Activated CD8-positive, alpha-beta memory T cell treated with anti-CD3 and anti-CD28 coated beads, Interleukin-2, amount 50 U/mL, for 24 hours (primary cell): ENCODE measurements at regions not wholly inside any gene's neighbourhood (a gene's known extent, or its start where the extent isn't known, plus 50 kb on each side); places are given as distances from the start of the nearest gene placed in this dataset.

Source experiments
- DNase-seq: peaks from one replicate; pipeline ENCODE4 v3.0.0-alpha.2; 2020; ENCODE audit errors: extremely low read depth

DNA sequence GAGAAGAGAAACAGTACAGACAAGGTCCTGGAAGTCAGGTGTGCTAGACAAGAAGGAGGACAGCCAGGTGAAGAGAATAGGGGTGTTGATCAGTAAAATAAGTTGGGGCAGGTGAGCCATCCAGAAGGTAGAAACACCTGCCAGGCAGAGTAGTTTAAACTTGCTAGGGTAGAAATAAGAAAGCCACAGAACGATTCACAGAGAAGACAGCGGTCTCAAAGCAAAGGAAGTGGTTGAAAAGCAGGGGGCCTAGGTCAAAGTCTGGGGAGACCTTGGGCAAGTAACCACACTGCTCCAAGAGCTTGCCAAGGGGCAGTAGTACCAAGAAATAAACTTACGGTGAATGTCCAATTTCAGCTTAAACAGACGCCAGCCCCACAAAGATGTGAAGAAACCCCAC, 116.6 kb upstream of the PROX1 start:
- DNase-seq: no peak

DNA sequence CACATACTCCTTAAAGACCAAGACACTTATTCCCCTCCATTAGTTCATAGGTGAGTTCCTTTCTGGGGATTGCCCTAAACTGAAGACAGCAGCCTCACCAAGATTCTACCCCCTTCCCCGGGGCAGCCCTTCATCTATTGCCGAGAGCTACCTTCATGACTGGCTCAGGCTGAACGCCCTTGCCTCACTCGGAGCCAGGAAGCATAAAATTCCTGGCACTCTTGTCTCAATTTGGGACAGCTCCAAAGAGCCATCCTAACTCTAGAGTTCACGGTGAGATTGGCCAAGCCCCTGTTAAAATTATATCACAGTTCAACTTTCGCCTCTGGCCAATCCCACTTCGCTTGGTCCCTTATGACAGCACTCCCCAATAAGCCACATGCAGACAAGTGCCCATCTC, 113.0 kb upstream of the PROX1 start:
- no peak for DNase-seq

DNA sequence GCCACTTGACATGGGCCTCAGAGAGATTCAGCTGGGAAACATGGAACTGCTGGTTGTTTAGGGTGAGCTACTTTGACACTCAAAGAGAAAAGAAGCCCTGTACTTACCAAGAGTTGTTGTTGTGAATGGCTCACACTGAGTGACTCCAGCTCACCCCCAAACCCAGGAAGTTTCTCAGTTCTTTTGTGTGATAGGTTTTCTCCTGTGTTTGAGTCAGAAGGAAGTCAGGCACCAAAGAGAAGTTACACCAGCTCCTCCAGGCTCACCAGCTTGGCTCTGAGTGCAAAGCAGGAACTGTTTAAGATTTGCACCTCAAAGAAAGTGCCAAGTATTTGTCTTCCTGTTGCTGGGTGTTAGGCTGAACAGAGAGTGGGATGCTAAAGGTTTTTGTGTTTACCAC, 111.2 kb upstream of the PROX1 start:
- DNase-seq: no peak

DNA sequence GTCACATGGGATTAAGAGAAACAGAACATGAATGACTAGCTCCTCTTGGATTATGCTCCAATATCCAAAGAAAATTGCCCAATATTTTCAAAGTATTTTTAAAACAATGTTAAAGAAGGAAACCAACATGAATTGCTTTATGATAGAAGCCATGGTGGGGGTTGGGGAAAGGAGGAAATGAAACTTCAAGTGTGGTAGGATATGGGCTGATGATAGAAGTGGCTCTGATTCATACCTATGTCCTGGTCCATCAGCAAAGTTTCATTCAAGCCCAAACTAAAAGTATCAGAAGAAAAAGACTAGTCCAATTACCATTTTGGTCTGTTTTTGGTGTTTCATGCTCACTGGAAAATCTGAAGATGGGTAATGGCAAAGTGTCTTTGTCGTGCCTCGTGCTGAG, 104.2 kb upstream of the PROX1 start:
- no peak for DNase-seq

DNA sequence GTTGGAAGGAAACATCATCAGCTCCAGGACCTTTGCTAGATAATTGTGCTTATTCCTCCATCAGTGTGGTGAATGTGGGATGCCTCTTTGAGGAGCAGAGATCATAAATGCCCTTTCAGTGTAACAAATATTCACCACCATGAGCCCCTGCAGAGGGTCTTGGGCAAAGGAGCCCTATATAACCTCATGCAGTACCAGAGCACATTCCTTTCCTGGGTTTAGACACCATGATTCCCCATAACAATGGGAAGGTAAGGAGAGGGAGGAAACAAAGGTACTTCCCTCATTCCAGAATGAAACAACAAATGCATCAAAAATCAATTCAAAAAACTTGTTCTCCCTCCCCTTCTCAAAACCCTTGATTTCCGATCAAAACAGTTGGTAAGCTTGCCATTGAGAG, 103.4 kb upstream of the PROX1 start:
- DNase-seq: no peak

DNA sequence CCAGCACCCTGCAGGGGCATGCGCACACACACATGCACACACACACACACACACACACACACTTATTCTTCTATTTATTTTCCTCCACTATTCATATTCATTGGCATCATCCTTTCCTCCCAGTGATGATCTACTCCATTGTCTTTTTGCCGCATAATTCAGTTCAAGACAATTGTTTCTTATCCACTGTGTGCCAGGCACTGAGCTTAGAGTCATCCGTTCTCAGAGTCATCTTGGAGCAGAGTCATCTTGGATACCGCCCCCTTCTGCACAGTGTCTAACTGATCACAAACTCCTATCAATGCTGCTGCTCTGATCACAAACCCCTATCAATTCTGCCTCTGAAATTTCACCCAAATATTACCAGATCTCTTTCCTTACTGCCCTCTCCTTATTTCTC, 102.8 kb upstream of the PROX1 start:
- no peak for DNase-seq

DNA sequence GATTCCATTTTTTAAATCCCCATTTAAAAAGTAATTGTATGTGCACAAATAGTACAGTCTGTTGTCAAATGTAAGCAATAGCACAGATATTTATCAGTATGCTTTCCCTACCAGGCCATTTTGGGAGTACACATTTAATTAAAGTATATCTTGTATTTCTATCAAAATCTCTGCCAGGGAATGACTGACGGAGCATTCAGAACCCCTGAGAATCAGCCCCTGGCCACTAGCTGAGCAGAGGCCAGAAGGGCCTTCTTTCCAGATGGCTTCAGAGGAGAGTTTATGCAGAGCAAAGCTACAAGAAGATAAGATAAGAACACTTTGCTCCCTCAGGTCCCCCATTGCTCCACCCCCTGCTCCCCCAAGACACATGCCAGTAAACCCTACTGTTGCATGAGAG, 99.9 kb upstream of the PROX1 start:
- DNase-seq: no peak

DNA sequence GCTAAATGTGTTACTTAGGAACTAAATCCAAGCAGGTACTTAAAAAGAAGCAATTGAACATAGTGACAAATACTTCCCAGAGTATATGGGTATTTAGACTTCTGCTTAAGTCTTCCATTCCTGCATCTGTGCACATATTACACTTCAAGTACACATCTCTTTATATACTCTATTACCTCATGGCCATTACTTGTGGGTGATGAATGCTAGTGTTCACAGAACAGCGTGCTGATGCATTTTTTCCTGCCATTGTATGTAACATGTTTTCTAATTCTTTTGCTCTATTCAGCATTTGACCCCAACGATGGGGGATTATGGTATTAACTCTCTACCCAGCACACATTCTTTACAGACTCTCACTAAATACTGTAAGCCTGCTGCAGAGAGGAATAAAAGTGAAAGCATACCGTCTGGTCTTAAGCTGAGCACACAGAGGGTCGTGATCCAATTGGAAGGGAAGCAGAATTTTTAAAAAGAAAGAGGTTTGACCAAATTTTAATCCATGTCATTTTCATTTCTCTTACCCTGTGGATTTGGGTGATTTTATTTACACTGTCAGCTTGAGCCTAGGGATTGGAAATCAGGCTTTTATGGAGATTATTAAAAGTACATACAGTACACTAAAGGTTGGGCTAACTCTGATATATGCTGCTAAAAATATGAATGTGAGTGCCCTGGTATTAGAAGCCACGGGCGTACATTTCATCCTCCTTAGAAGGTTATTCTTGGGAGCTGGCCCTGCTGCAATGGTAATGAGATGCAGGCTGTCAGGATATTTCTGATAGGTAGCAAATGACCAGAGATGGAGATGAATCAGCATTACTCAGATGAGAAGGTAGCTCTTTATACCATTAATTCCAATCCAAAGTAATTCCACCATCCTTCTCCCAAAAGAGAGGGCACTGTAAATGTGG, 95.5 kb upstream of the PROX1 start:
- DNase-seq: no peak

DNA sequence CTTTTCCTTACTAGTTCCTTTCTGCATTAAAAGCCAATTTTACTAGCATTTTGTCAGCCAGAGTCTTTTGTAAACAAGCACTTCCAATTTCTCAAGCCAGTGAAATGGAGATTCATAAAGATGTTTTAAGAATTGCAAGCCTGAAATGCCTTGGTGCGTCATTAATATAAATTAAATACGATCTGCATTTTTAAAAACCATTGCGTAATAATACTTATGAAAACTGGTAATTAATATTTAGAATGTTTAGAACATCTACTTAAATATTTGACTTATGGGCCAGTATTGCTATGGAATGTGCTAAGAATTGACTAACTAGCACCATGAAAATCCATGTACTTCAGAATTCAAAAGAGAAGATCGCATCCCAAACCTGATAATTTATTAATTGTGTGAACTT, 89.1 kb upstream of the PROX1 start:
- DNase-seq: no peak

DNA sequence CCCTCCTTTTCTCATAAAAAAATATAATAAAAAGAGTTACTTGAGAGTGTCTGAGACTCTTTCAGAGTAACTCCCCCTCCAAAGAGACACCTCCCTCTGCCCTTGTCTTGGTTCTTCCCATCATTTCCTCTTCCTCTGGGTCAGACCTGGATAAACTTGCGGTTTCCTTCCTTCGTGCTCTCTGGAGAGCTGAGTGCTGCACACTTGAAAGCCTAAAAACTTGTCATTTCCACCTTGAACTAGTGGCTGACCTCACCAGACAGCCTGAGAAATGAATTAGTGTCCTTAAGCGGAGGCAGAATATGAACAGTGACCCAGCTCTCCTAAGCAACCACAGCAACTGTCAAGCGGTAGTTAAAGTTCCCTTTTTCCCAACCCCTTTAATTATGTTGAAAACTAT, 88.4 kb upstream of the PROX1 start:
- DNase-seq: no peak

DNA sequence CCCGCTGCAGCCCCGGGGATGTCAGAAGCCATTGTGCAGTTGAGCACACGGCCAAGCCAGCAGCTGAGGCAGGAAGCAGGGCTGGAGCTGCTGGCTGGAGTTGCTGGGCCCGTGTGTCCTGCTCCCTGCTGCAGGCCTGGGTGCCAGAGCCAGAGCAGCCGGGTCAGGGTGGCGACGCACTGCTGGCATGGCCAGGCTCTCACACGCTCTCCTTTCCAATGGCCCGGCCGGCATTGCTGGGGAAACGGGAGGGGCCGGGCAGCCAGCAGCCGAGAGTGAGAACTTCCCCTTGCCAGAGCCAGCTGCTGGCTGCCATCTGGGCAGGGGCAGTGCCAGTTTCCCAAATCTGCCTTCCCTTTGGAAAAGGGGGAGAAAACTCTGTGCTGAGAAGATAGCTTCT, 82.4 kb upstream of the PROX1 start:
- no peak for DNase-seq

DNA sequence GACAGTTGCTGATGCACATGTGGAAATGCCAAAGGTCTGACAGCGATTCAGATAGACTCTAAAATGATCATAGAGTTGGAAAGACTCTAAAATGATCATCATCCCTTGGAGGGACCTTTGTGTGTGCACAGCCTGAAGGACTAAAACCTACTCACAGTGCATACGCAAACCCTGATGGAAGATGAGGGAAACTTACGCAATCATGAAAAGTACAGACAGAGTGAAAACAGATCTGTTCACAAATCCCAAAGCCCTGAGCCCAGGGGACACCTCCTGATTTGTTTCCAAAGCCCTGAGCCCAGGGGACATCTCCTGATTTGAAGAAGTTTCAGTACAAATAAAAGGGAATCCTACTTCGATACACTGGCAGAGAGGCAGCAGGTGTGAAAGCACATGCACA, 79.3 kb upstream of the PROX1 start:
- no peak for DNase-seq

DNA sequence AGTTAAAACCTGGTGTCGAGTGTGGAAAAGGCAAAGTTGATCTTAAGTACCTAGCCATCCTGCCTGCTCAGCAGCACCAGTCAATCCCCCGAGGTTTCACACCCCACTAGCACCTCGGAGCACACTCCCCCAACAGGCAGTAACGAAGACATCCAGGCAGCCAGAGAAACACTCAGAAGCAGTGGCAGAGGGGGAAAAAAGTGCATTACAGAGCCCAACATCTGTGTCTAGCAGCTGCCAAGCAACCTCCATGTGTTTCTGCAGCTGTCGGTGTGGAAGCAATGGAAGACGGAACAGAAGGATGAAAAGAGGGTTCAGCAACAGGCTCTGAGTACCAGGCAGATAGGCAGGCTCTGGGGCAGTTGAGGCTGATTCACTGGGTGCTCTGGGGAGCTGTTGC, 73.4 kb upstream of the PROX1 start:
- no peak for DNase-seq

DNA sequence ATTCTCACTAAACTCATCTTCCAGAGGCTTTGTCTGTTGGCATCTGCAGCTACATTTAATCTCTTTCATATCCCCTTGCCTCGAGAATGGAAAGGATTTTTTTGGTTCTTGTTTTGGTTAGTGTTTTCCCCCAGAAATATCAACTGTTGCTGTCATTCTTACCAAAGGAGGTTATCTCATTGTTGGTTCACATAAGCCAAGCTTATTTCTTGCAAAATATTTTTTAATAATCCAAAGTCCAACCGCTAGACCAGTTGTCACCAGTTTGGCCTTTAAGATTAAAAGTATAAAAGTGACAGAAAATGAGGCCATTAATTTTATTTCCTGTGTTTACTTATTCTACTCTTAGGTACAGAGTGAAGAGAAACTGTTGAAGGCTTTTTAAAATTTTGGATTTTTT, 66.5 kb upstream of the PROX1 start:
- DNase-seq: no peak

DNA sequence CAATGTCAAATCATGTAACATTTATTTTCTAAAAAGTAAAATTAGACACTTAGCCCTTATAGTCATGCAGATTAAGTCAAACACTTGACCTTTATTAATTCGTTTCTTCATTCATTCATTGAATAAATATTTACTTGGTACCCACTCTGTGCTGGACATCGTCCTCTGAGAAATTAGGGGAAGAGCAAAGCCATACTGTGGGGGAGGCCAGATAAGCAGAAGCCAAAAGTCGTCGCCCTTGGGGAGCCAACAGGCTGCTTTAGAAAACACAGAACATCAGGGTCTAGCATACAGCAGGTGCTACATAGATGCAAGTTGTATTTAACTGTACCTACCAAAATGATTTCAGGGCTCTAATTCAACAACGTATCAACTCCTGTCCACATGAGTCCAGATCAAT, 66.1 kb upstream of the PROX1 start:
- no peak for DNase-seq

DNA sequence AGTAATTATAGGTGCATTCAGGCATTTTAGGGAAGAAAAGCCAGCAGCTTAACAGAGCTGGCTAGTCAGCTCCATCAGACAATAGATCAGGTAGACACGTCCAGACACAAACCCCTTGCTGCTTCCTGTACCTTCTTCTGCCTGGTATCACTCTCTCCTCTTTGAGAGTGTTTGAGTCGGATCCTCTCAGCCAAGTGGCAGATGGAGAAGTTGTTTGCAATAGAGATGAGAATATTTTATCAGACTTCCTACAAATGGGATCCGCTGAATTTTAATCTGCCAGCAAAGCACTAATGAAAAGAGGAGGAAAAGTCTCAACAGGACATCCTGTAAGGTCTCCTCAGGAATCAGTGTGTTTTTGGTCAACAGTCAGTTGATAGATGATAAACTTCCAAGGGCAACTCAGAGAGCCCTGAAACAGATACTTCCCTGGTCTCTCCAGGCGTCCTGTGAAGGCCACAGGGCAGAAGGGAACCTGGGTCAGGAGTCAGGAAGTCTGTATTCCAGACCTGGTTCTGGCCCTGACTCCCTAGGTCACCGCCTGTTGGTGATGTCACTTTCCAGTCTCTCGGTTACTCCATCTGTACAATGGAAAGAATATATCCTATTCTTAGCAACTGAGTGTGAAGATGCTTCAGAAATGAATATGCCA, 62.1 kb upstream of the PROX1 start:
- no peak for DNase-seq

DNA sequence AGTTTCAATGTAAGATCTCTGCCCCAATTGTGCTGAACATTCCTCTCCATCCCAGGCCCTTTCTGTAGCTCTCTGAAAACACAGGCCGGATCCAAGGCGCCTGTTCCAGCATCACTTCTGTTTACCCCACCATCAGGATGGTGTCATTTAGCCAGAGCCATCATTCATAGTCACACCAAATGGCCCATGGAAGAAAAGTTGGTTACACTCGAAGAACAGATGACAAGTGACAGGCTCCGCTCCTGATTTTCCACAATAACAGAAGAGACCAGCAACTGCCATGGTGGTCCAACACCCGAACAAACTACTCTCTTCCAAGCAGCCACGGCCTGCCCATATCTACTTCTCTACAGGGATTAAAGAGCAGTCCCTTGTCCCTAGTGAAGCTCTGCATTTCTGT, 59.9 kb upstream of the PROX1 start:
- DNase-seq: no peak

DNA sequence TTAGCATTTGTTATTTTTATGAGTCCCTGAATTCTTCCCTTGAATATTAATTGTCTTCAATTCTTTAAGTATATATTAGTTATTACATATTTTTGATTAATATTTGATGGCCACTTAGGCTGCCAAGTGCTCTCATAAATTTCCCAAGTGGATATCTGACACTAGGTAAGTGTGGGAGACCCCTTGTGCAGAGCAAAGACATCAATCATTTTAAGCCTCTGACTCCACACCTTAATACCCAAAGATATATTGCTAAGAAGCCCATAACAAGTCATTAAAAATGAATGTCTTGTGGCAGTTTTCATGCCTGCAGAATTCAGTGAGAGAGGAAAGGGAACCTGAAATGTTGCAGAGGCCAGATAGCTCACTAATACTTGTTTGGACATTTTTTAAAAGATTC, 58.4 kb upstream of the PROX1 start:
- no peak for DNase-seq

DNA sequence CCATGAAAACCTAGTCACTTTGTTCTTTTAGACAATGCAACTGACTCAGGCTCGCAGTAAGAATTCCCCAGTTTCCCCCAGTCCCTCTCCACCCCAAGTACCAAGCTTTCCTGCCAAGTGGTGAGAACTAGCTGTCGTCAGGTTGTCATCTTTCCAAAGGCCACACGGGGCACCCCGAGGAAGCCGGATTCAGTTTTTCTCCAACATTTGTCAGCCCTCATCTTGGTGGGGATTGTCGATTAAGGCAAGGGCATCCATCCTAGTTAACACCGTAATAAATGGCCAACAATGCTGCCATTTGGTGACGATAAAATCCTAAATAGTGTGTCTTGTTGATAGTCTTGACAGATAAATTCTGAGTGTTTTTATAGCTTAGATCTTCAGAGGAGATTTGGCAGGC, 55.9 kb upstream of the PROX1 start:
- no peak for DNase-seq

DNA sequence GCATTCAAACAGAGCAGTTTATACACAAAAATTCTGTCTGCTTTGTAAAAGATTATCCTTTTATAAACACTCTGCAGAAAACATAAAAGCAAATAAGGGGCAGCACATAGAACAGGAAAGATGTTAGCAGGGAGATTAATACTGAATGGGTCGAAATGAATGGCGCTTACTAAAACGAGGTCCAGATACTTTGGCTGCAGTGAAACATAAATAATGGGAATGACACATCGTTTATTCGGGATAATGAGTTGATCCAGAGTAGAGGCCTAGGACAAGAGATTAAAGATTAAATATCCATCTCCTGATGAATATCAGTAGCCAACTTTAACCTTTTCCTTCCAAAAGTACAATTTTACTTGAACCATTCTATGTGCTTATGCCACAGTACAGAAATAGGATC, 54.4 kb upstream of the PROX1 start:
- no peak for DNase-seq

DNA sequence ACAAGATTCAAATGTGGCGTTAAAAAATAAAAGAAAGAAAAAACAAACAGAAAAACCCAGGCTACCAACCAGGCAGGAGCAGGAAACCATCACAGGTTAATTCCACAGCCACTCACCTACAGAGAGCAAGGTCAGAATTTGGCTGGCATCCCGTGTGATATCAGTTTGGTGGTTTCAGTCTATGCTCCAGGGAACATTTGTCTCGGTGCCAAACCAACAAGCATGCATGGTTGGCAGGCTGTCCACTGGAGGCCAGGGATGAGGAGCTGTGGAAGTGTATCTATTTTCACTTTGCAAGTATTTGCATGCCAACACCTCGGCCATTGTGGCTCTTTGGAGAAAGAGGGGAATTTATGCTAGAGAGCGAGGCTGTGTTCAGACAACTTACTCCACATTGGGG, 53.1 kb upstream of the PROX1 start:
- no peak for DNase-seq

DNA sequence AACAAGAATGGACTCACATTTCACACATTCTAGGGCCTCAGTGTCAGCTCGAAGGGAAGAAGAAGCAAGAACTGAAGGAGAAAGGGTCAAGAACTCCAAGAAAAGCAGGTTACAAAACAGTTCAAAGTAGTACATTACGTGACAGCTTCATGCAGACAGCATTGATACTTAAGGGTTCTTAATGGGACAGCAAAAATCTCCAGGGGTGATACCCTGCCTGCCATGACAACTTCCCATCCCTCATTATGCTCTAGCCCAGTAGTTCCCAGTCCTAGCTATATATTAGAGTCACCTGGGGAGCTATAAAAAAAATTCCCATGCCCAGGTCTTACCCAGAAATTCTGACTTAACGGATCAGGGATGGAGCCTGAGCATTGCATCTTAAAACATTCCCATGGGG, 51.2 kb upstream of the PROX1 start:
- DNase-seq: no peak
